GM19455 (cell line): ENCODE measurements at regions not wholly inside any gene's neighbourhood (a gene's known extent, or its start where the extent isn't known, plus 50 kb on each side); places are given as distances from the start of the nearest gene placed in this dataset.

ENCODE experiments used
- ATAC-seq: cut with Tn5 transposase; IDR thresholded peaks from one replicate; pipeline ENCODE4 v1.9.1; 2021; ENCODE audit not compliant: unreplicated experiment

- no peak for ATAC-seq
Measured at GRCh38 chr4:127080141-127080540, 552.6 kb upstream of the INTU start.

- no peak for ATAC-seq
Measured at GRCh38 chr4:127081041-127081440, 551.7 kb upstream of the INTU start.

- ATAC-seq, result no peak
Measured at GRCh38 chr4:127082986-127083385, 549.8 kb upstream of the INTU start.

GRCh38 chr4:127084666-127085065, 548.1 kb upstream of the INTU start:
- no peak for ATAC-seq

- ATAC-seq, result no peak
Measured at GRCh38 chr4:127097061-127097460, 535.7 kb upstream of the INTU start.

- no peak for ATAC-seq
Measured at GRCh38 chr4:127102361-127102760, 530.4 kb upstream of the INTU start.

- ATAC-seq, result no peak
Measured at GRCh38 chr4:127103681-127104115, 529.1 kb upstream of the INTU start.

- no peak for ATAC-seq
Measured at GRCh38 chr4:127113844-127114362, 518.9 kb upstream of the INTU start.

- ATAC-seq, result no peak
Measured at GRCh38 chr4:127118681-127119080, 514.1 kb upstream of the INTU start.

- no peak for ATAC-seq
Measured at GRCh38 chr4:127120441-127121090, 512.2 kb upstream of the INTU start.

GRCh38 chr4:127124919-127125318, 507.8 kb upstream of the INTU start:
- no peak for ATAC-seq

- no peak for ATAC-seq
Measured at GRCh38 chr4:127126718-127127117, 506.0 kb upstream of the INTU start.

- ATAC-seq, result no peak
Measured at GRCh38 chr4:127131527-127131926, 501.2 kb upstream of the INTU start.

GRCh38 chr4:127134490-127134889, 498.3 kb upstream of the INTU start:
- ATAC-seq, result no peak

- ATAC-seq, result no peak
Measured at GRCh38 chr4:127138586-127138985, 494.2 kb upstream of the INTU start.

GRCh38 chr4:127139788-127140286, 492.9 kb upstream of the INTU start:
- ATAC-seq, result no peak

GRCh38 chr4:127140306-127140705, 492.5 kb upstream of the INTU start:
- ATAC-seq, result no peak

GRCh38 chr4:127141856-127142255, 490.9 kb upstream of the INTU start:
- ATAC-seq, result no peak

GRCh38 chr4:127143460-127144195, 489.1 kb upstream of the INTU start:
- no peak for ATAC-seq

- no peak for ATAC-seq
Measured at GRCh38 chr4:127145006-127145540, 487.7 kb upstream of the INTU start.

GRCh38 chr4:127148165-127148564, 484.6 kb upstream of the INTU start:
- ATAC-seq, result no peak

GRCh38 chr4:127149086-127149485, 483.7 kb upstream of the INTU start:
- ATAC-seq, result no peak
